ENCODE measurements at regions not wholly inside any gene's neighbourhood (a gene's known extent, or its start where the extent isn't known, plus 50 kb on each side); places are given as distances from the start of the nearest gene placed in this dataset.
A peak's percentile ranks its signal among the peaks of the same experiment; 100 is the strongest.

DNA sequence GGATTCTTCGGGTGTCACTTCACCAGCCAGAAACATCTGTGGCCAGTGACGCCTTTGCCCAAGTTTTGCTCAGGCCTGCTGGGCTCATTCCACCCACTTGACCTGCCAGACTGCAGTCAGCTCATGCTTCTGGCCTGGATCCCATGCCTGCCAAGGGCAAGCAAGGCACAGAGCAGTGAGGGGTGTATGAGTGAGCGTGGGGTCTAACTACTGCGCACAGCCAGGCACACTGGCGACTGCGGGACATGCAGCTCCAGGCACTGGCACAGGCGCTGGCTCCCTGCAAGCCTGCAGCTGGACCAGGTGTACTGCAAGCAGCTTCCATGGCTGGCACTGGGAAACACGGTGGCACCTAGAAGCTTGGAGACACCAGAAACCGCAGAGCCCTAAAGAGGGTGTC is 80.1 kb downstream of the MTERF1 start:
- Histone ChIP-seq H3K27me3 (no peaks in the 10 kb centered on the region), H3K36me3 (peaks cover 0 to 14% of the 10 kb centered on the region in 2 donors), H3K4me3 (no peak overlapping the region), H3K9me3 (no peaks in the 10 kb centered on the region), H3K4me1 (no peaks in the 10 kb centered on the region), H3K27ac (no peak overlapping the region)
- TF ChIP-seq, protein P1, sequence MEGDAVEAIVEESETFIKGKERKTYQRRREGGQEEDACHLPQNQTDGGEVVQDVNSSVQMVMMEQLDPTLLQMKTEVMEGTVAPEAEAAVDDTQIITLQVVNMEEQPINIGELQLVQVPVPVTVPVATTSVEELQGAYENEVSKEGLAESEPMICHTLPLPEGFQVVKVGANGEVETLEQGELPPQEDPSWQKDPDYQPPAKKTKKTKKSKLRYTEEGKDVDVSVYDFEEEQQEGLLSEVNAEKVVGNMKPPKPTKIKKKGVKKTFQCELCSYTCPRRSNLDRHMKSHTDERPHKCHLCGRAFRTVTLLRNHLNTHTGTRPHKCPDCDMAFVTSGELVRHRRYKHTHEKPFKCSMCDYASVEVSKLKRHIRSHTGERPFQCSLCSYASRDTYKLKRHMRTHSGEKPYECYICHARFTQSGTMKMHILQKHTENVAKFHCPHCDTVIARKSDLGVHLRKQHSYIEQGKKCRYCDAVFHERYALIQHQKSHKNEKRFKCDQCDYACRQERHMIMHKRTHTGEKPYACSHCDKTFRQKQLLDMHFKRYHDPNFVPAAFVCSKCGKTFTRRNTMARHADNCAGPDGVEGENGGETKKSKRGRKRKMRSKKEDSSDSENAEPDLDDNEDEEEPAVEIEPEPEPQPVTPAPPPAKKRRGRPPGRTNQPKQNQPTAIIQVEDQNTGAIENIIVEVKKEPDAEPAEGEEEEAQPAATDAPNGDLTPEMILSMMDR (IDR thresholded peaks at IDR 0.05): no peak
- no peak for TF ChIP-seq POLR2AphosphoS5 (IDR thresholded peaks at IDR 0.05)
- TF ChIP-seq POLR2A (IDR thresholded peaks at IDR 0.05): no peak
- TF ChIP-seq EP300 (IDR thresholded peaks at IDR 0.05): no peak
- 85 to 90% methylated on average over 2 to 6 of the region's 9 CpGs for WGBS, 2 donors (ENCODE audit: low coverage in 1 of 2)
- peak; percentile 22 for ATAC-seq

DNA sequence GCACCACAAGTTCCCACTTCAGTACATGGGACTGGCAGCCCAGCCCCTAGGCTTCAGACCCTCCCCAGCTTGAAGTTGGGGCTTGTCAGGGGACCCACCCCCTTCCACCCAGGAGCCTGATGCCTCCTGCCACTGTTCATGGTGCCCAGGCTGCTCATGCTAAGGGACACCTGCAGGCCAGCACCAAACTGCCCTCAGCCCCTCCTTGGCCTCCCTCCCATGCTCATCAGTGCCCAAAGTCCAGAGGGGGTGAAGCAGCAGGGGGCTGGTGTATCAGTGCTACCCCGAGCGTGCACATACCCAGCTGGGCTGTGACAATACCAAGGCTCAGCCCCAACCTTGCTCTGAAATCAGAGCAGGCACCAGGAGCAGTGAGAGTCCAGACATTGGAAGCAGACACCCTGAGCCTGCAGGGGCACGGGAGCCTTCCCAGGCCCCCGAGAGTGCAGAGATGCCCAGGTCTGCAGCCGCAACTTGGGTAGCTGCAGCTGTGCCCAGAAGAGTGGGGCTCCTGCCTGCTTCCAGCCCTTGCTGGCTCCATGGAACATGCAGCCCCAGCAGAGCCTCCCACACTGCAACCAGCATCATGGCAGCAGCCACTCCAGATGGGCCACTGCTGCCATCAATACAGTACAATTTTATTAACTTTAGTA is 79.0 kb downstream of the MTERF1 start:
- peak; percentile 16 for ATAC-seq
- peaks cover 0 to 14% of the 10 kb centered on the region in 2 donors for H3K36me3 ChIP-seq
- no peak overlapping the region for H3K27ac ChIP-seq
- H3K27me3 ChIP-seq: no peaks in the 10 kb centered on the region
- H3K9me3 ChIP-seq: no peaks in the 10 kb centered on the region
- 100% methylated on average over 1 of the region's 5 CpGs; no CpG with 5 or more reads in 1 of the 2 donors for WGBS, 2 donors (ENCODE audit: low coverage in 1 of 2)
- H3K4me1 ChIP-seq: no peaks in the 10 kb centered on the region
- TF ChIP-seq EP300 (IDR thresholded peaks at IDR 0.05): no peak
- no peak overlapping the region for H3K4me3 ChIP-seq

DNA sequence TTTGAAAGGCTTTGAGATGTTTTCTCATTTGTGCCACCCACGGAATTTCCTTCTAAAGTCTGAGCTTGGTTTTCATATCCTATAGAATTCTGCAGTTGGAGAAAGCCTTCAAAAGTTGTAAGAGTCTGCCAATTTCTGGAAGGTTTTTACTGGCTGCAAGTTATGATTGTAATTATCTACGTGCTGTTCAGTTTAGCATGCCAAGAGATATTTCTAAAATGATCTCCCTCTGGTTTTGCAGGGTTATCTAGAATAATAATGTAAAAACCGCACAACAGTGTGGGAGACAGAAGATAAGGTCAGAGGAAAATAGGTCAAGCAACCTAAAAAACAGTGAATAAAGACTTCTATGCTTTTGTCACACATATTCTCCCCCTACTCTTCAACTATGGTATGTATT is 69.3 kb downstream of the MTERF1 start:
- Histone ChIP-seq H3K9me3 (no peaks in the 10 kb centered on the region), H3K27me3 (no peaks in the 10 kb centered on the region), H3K4me1 (no peaks in the 10 kb centered on the region), H3K27ac (no peak overlapping the region), H3K36me3 (no peaks in the 10 kb centered on the region), H3K4me3 (no peak overlapping the region)
- WGBS, 2 donors (ENCODE audit: low coverage in 1 of 2): 38 to 65% methylated on average over 2 of the region's 3 CpGs
- TF ChIP-seq, protein P1 (IDR thresholded peaks at IDR 0.05): no peak
- TF ChIP-seq EP300 (IDR thresholded peaks at IDR 0.05) (no peak), POLR2AphosphoS5 (IDR thresholded peaks at IDR 0.05) (no peak), POLR2A (IDR thresholded peaks at IDR 0.05) (no peak)
- no peak for ATAC-seq

DNA sequence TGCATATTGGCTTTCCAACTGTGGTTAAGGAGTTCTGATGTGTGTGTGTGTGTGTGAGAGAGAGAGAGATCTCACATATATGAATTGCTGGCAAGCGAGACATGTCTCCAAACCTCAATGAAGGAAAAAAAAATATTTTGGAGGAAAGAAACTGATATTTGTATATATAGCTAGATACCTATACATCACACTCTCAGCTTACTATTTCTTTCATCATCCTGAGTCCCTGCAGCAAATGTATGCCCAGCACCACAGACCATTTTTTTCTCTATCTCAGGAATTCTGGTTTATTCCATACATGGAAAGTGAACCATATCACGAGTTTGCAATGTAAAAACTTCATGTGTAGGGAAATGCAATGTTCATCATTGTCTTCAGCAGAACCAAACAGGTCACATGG is 68.9 kb downstream of the MTERF1 start:
- H3K4me3 ChIP-seq: no peak overlapping the region
- no peaks in the 10 kb centered on the region for H3K27me3 ChIP-seq
- H3K4me1 ChIP-seq: no peaks in the 10 kb centered on the region
- TF ChIP-seq POLR2AphosphoS5 (IDR thresholded peaks at IDR 0.05) (no peak), POLR2A (IDR thresholded peaks at IDR 0.05) (no peak), EP300 (IDR thresholded peaks at IDR 0.05) (no peak)
- TF ChIP-seq, protein P1 (IDR thresholded peaks at IDR 0.05): no peak
- no peaks in the 10 kb centered on the region for H3K9me3 ChIP-seq
- H3K27ac ChIP-seq: no peak overlapping the region
- no peak for ATAC-seq
- H3K36me3 ChIP-seq: no peaks in the 10 kb centered on the region
- WGBS, 2 donors (ENCODE audit: low coverage in 1 of 2): 79 to 93% methylated on average over 2 of the region's 2 CpGs

DNA sequence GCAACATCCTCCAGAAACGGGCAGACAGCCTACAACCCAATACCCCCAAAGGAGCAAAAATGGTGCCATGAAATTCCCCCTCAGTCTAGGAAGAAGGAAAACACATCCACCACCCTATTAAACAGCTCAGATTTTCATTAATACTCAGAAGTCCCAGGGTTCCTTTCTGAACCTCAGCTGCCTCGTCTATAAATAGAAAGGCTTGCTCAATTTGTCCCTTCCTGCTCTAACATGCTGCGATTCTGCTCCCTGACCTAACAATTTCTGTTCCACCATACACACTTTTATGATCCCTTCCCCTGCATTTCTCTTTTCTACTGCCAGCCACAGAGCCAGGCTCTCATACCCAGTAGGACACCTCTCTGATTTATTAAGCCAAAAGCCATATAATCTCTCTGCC is 68.1 kb downstream of the MTERF1 start:
- WGBS, 2 donors (ENCODE audit: low coverage in 1 of 2): 71 to 74% methylated on average over 3 of the region's 3 CpGs
- Histone ChIP-seq H3K4me1 (no peaks in the 10 kb centered on the region), H3K27me3 (no peaks in the 10 kb centered on the region), H3K9me3 (no peaks in the 10 kb centered on the region), H3K4me3 (no peak overlapping the region), H3K27ac (no peak overlapping the region), H3K36me3 (no peaks in the 10 kb centered on the region)
- ATAC-seq: no peak
- no peak for TF ChIP-seq EP300 (IDR thresholded peaks at IDR 0.05)
- TF ChIP-seq POLR2AphosphoS5 (IDR thresholded peaks at IDR 0.05): no peak
- TF ChIP-seq, protein P1 (IDR thresholded peaks at IDR 0.05): no peak
- no peak for TF ChIP-seq POLR2A (IDR thresholded peaks at IDR 0.05)

Data from gastroesophageal sphincter (tissue), 4 donors.